ENCODE measurements at regions not wholly inside any gene's neighbourhood (a gene's known extent, or its start where the extent isn't known, plus 50 kb on each side); places are given as distances from the start of the nearest gene placed in this dataset.

GRCh38 chr2:117701365-117701764, 113.1 kb upstream of the DDX18 start:
- Histone ChIP-seq H3K36me3 (replicated peaks) (no peaks in the 10 kb centered on the region), H3K27ac (no peak overlapping the region), H3K4me3 (ENCODE audit: low read depth, low read length) (no peak overlapping the region), H3K27me3 (replicated peaks) (no peaks in the 10 kb centered on the region)
- in situ Hi-C loops (cut with HindIII; ENCODE audit: low pct_ligation_motif_present, low sequenced_read_pairs): no loop called here
- no peak for DNase-seq
- TF ChIP-seq, protein P1, sequence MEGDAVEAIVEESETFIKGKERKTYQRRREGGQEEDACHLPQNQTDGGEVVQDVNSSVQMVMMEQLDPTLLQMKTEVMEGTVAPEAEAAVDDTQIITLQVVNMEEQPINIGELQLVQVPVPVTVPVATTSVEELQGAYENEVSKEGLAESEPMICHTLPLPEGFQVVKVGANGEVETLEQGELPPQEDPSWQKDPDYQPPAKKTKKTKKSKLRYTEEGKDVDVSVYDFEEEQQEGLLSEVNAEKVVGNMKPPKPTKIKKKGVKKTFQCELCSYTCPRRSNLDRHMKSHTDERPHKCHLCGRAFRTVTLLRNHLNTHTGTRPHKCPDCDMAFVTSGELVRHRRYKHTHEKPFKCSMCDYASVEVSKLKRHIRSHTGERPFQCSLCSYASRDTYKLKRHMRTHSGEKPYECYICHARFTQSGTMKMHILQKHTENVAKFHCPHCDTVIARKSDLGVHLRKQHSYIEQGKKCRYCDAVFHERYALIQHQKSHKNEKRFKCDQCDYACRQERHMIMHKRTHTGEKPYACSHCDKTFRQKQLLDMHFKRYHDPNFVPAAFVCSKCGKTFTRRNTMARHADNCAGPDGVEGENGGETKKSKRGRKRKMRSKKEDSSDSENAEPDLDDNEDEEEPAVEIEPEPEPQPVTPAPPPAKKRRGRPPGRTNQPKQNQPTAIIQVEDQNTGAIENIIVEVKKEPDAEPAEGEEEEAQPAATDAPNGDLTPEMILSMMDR (IDR thresholded peaks at IDR 0.05; ENCODE audit: low read depth, low read length, missing control alignments): no peak

DNA sequence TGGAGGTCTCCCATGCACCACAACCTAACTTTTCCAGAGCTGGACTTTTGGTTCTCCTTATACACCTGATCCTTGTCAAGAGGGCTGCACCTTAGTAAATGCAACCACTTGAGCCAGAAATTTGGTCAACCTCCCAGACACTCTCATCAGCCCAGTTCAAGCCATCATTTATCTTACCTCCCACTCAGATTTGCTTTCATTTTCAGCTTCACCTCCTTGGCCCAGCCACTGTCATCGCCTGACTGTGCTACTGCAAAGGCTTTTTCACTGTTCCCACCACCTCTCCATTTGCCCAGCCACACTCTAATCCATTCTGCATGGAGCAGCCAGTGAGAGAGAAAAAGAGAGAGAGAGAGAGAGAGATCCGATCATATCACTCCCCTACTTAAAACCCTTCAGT, 112.4 kb upstream of the DDX18 start:
- Histone ChIP-seq H3K36me3 (replicated peaks) (no peaks in the 10 kb centered on the region), H3K27ac (no peak overlapping the region), H3K4me3 (ENCODE audit: low read depth, low read length) (no peak overlapping the region), H3K27me3 (replicated peaks) (no peaks in the 10 kb centered on the region)
- no peak for DNase-seq
- in situ Hi-C loops (cut with HindIII; ENCODE audit: low pct_ligation_motif_present, low sequenced_read_pairs): no loop called here
- TF ChIP-seq, protein P1 (IDR thresholded peaks at IDR 0.05; ENCODE audit: low read depth, low read length, missing control alignments): no peak

GRCh38 chr2:117703858-117704257, 110.6 kb upstream of the DDX18 start:
- Histone ChIP-seq H3K27me3 (replicated peaks) (no peaks in the 10 kb centered on the region), H3K36me3 (replicated peaks) (no peaks in the 10 kb centered on the region), H3K27ac (no peak overlapping the region), H3K4me3 (ENCODE audit: low read depth, low read length) (no peak overlapping the region)
- TF ChIP-seq, protein P1 (IDR thresholded peaks at IDR 0.05; ENCODE audit: low read depth, low read length, missing control alignments): no peak
- DNase-seq: no peak
- in situ Hi-C loops (cut with HindIII; ENCODE audit: low pct_ligation_motif_present, low sequenced_read_pairs): no loop called here

DNA sequence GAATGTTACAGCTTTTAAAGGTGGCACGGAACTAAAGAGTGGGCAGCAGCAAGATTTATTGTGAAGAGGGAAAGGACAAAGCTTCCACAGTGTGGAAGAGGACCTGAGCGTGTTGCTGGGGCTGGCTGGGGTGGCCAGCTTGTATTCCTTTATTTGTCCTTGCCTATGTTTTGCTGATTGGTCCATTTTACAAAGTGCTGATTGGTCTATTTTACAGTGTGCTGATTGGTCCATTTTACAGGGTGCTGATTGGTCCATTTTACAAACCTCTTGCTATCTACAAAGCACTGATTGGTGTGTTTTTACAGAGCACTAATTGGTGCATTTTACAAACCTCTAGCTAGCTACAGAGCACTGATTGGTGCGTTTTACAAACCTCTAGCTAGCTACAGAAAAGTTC, 109.7 kb upstream of the DDX18 start:
- TF ChIP-seq, protein P1 (IDR thresholded peaks at IDR 0.05; ENCODE audit: low read depth, low read length, missing control alignments): no peak
- H3K27ac ChIP-seq: no peak overlapping the region
- no peaks in the 10 kb centered on the region for H3K27me3 ChIP-seq (replicated peaks)
- in situ Hi-C loops (cut with HindIII; ENCODE audit: low pct_ligation_motif_present, low sequenced_read_pairs): no loop called here
- H3K36me3 ChIP-seq (replicated peaks): no peaks in the 10 kb centered on the region
- no peak overlapping the region for H3K4me3 ChIP-seq (ENCODE audit: low read depth, low read length)
- DNase-seq: no peak

DNA sequence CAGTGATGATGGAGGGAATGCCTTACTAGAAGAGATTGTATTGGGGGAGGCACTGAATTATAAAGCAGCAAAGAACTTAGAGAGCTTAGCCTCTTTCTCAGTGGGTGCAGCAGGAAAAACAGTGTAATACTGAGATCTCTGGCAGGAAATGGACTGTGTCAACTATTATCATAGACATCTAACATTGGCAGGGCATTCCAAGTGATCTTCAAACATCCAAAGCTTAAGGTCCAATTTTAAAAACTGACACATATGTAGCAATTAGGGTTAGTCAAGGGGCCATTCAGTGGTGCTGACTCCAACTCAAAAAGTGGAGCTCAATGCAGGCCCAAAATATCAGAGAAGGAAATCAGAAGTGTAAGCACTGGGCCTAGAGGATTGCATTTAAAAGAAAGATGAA, 106.6 kb upstream of the DDX18 start:
- Histone ChIP-seq H3K4me3 (ENCODE audit: low read depth, low read length) (no peak overlapping the region), H3K27ac (no peak overlapping the region), H3K36me3 (replicated peaks) (no peaks in the 10 kb centered on the region), H3K27me3 (replicated peaks) (no peaks in the 10 kb centered on the region)
- in situ Hi-C loops (cut with HindIII; ENCODE audit: low pct_ligation_motif_present, low sequenced_read_pairs): no loop called here
- DNase-seq: no peak
- TF ChIP-seq, protein P1 (IDR thresholded peaks at IDR 0.05; ENCODE audit: low read depth, low read length, missing control alignments): no peak

DNA sequence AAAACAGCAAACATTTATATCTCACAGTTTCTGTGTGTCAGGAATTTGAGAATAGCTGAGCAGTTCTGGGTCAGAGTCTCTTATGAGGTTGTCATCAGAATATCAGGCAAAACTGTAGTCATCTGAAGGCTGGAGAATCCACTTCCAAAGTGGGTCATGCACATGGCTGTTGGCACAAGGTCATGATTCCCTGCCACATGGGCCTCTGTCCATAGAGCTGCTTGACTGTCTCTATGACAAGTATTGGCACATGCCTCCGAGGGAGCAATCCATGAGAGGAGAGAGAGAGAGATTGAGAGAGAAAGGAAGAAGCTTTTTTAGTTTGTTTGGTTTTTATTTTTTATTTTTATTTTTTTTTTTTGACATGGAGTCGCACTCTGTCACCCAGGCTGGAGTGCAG, 101.8 kb upstream of the DDX18 start:
- TF ChIP-seq, protein P1 (IDR thresholded peaks at IDR 0.05; ENCODE audit: low read depth, low read length, missing control alignments): no peak
- no peaks in the 10 kb centered on the region for H3K27me3 ChIP-seq (replicated peaks)
- H3K36me3 ChIP-seq (replicated peaks): no peaks in the 10 kb centered on the region
- no peak for DNase-seq
- H3K4me3 ChIP-seq (ENCODE audit: low read depth, low read length): no peak overlapping the region
- no peak overlapping the region for H3K27ac ChIP-seq
- in situ Hi-C loops (cut with HindIII; ENCODE audit: low pct_ligation_motif_present, low sequenced_read_pairs): no loop called here

Data from brain microvascular endothelial cell (primary cell).